ENCODE measurements at regions not wholly inside any gene's neighbourhood (a gene's known extent, or its start where the extent isn't known, plus 50 kb on each side); places are given as distances from the start of the nearest gene placed in this dataset.

- no peak for TF ChIP-seq CTCF (conservative IDR thresholded peaks at IDR 0.05; ENCODE audit: low read length)
- no peak for TF ChIP-seq EZH2phosphoT487 (IDR thresholded peaks at IDR 0.05; ENCODE audit: borderline replicate concordance, low read depth, low read length)
Observed at GRCh38 chrX:50980251-50980650, 69.7 kb downstream of the BMP15 start.
